DMS114 treated with DMSO at 0.1 percent for 48 hours (cell line): ENCODE measurements at regions not wholly inside any gene's neighbourhood (a gene's known extent, or its start where the extent isn't known, plus 50 kb on each side); places are given as distances from the start of the nearest gene placed in this dataset.

Source experiments
- DNase-seq: peaks from one replicate; lab custom pipeline; 2025; ENCODE audit not compliant: unreplicated experiment; lab: John Stamatoyannopoulos, UW

- no peak for DNase-seq
These were observed 93.8 kb downstream of the GLRX3 start for GRCh38 chr10:130230036-130230435.

- DNase-seq = no peak
These were observed 94.4 kb downstream of the GLRX3 start for GRCh38 chr10:130230611-130231010.

GRCh38 chr10:130231251-130231741 lies 95.1 kb downstream of the GLRX3 start:
- DNase-seq = no peak

- no peak for DNase-seq
These were observed 96.2 kb downstream of the GLRX3 start for GRCh38 chr10:130232166-130233034.

- no peak for DNase-seq
These were observed 96.8 kb downstream of the GLRX3 start for GRCh38 chr10:130233035-130233360.

- DNase-seq = no peak
These were observed 97.2 kb downstream of the GLRX3 start for GRCh38 chr10:130233426-130233825.

- DNase-seq = no peak
These were observed 98.2 kb downstream of the GLRX3 start for GRCh38 chr10:130234171-130234965.

- DNase-seq = no peak
These were observed 100.5 kb downstream of the GLRX3 start for GRCh38 chr10:130236711-130237110.

- DNase-seq = no peak
These were observed 104.2 kb downstream of the GLRX3 start for GRCh38 chr10:130240409-130240808.

GRCh38 chr10:130242513-130242912 lies 106.3 kb downstream of the GLRX3 start:
- no peak for DNase-seq

- no peak for DNase-seq
These were observed 106.8 kb downstream of the GLRX3 start for GRCh38 chr10:130243015-130243414.

- DNase-seq = no peak
These were observed 108.1 kb downstream of the GLRX3 start for GRCh38 chr10:130244031-130244927.

- no peak for DNase-seq
These were observed 108.8 kb downstream of the GLRX3 start for GRCh38 chr10:130244928-130245495.

- no peak for DNase-seq
These were observed 109.9 kb downstream of the GLRX3 start for GRCh38 chr10:130246113-130246512.

- DNase-seq = no peak
These were observed 113.9 kb downstream of the GLRX3 start for GRCh38 chr10:130250127-130250526.

GRCh38 chr10:130251766-130252165 lies 115.6 kb downstream of the GLRX3 start:
- no peak for DNase-seq

- no peak for DNase-seq
These were observed 118.1 kb downstream of the GLRX3 start for GRCh38 chr10:130254243-130254642.

- no peak for DNase-seq
These were observed 118.5 kb downstream of the GLRX3 start for GRCh38 chr10:130254662-130255061.

- no peak for DNase-seq
These were observed 119.6 kb downstream of the GLRX3 start for GRCh38 chr10:130255777-130256176.

GRCh38 chr10:130257897-130258296 lies 121.7 kb downstream of the GLRX3 start:
- no peak for DNase-seq

GRCh38 chr10:130259380-130259779 lies 123.2 kb downstream of the GLRX3 start:
- DNase-seq = no peak
